ENCODE measurements at regions not wholly inside any gene's neighbourhood (a gene's known extent, or its start where the extent isn't known, plus 50 kb on each side); places are given as distances from the start of the nearest gene placed in this dataset.

GRCh38 chr13:76223565-76223964 is 587.4 kb downstream of the LMO7 start:
- no peak for FAIRE-seq
- no peak overlapping the region for H2AFZ ChIP-seq (ENCODE audit: low read depth, low read length)
- no peak overlapping the region for H3K4me3 ChIP-seq (replicated peaks in 1 of 3; ENCODE audit: insufficient read depth in 1 of 3, low read depth in 1 of 3, low read length in 3 of 3)
- H3K36me3 ChIP-seq (ENCODE audit: control insufficient read depth in 2 of 2, extremely low read depth in 1 of 2, insufficient read depth in 2 of 2, low read length in 2 of 2): no peaks in the 10 kb centered on the region
- dilution Hi-C loops (cut with MboI; ENCODE audit: extremely low pct_ligation_motif_present, low sequenced_read_pairs) (no loop called here), intact Hi-C loops (cut with micrococcal nuclease) (loop anchor here (5.0 kb wide), 1 partner anchor 249 kb away; no protein-coding TSS in a partner anchor)
- ChIA-PET CTCF (no interaction called here), POLR2A (no interaction called here)
- H3K27me3 ChIP-seq (ENCODE audit: control insufficient read depth in 2 of 2, insufficient read depth in 2 of 2, low read length in 2 of 2): no peaks in the 10 kb centered on the region
- H3K9me1 ChIP-seq (replicated peaks; ENCODE audit: control insufficient read depth, extremely low read depth, insufficient read depth, low read length): no peaks in the 10 kb centered on the region
- no peaks in the 10 kb centered on the region for H3K4me1 ChIP-seq (ENCODE audit: control insufficient read depth, extremely low read depth, insufficient read depth, low read length)
- H3K9ac ChIP-seq (replicated peaks; ENCODE audit: extremely low read depth, insufficient read depth, low read length): no peak overlapping the region
- H3K4me2 ChIP-seq (ENCODE audit: insufficient read depth, low read length): no peak overlapping the region
- H3K9me3 ChIP-seq (replicated peaks; ENCODE audit: control insufficient read depth, insufficient read depth, low read length): no peaks in the 10 kb centered on the region
- no TSS peak for BruUV-seq (replicated peaks)
- no peaks in the 10 kb centered on the region for H3K79me2 ChIP-seq (ENCODE audit: control insufficient read depth, insufficient read depth, low read length)
- no peak for DNase-seq (ENCODE audit: low read depth, low spot score)
- H4K20me1 ChIP-seq (replicated peaks; ENCODE audit: control insufficient read depth, extremely low read depth, insufficient read depth, low read length): no peaks in the 10 kb centered on the region
- no peak overlapping the region for H3K27ac ChIP-seq (ENCODE audit: insufficient read depth, low read depth, low read length)
- TF ChIP-seq JUN (IDR thresholded peaks at IDR 0.05; ENCODE audit: borderline replicate concordance, insufficient read depth, insufficient read length, low read depth): no peak
- no peak for TF ChIP-seq MYC (IDR thresholded peaks at IDR 0.05; ENCODE audit: low read depth, low read length)
- TF ChIP-seq MAX (IDR thresholded peaks at IDR 0.05; ENCODE audit: insufficient read depth, insufficient read length): no peak
- no peak for TF ChIP-seq POLR2A (IDR thresholded peaks at IDR 0.05; ENCODE audit: low read depth, low read length)
- no peak for TF ChIP-seq FOS (IDR thresholded peaks at IDR 0.05; ENCODE audit: borderline replicate concordance, insufficient read depth, low read length)

- no peak for FAIRE-seq
- Histone ChIP-seq H3K4me2 (ENCODE audit: insufficient read depth, low read length) (no peak overlapping the region), H3K79me2 (ENCODE audit: control insufficient read depth, insufficient read depth, low read length) (no peaks in the 10 kb centered on the region), H2AFZ (ENCODE audit: low read depth, low read length) (no peak overlapping the region), H3K36me3 (ENCODE audit: control insufficient read depth in 2 of 2, extremely low read depth in 1 of 2, insufficient read depth in 2 of 2, low read length in 2 of 2) (no peaks in the 10 kb centered on the region), H3K4me1 (ENCODE audit: control insufficient read depth, extremely low read depth, insufficient read depth, low read length) (no peaks in the 10 kb centered on the region), H3K4me3 (replicated peaks in 1 of 3; ENCODE audit: insufficient read depth in 1 of 3, low read depth in 1 of 3, low read length in 3 of 3) (no peak overlapping the region), H3K9me1 (replicated peaks; ENCODE audit: control insufficient read depth, extremely low read depth, insufficient read depth, low read length) (no peaks in the 10 kb centered on the region), H3K27ac (ENCODE audit: insufficient read depth, low read depth, low read length) (no peak overlapping the region), H3K9me3 (replicated peaks; ENCODE audit: control insufficient read depth, insufficient read depth, low read length) (no peaks in the 10 kb centered on the region), H4K20me1 (replicated peaks; ENCODE audit: control insufficient read depth, extremely low read depth, insufficient read depth, low read length) (no peaks in the 10 kb centered on the region), H3K27me3 (ENCODE audit: control insufficient read depth in 2 of 2, insufficient read depth in 2 of 2, low read length in 2 of 2) (no peaks in the 10 kb centered on the region), H3K9ac (replicated peaks; ENCODE audit: extremely low read depth, insufficient read depth, low read length) (no peak overlapping the region)
- no TSS peak for BruUV-seq (replicated peaks)
- dilution Hi-C loops (cut with MboI; ENCODE audit: extremely low pct_ligation_motif_present, low sequenced_read_pairs) (no loop called here), intact Hi-C loops (cut with micrococcal nuclease) (loop anchor here (5.0 kb wide), 1 partner anchor 250 kb away; no protein-coding TSS in a partner anchor)
- TF ChIP-seq JUN (IDR thresholded peaks at IDR 0.05; ENCODE audit: borderline replicate concordance, insufficient read depth, insufficient read length, low read depth) (no peak), MAX (IDR thresholded peaks at IDR 0.05; ENCODE audit: insufficient read depth, insufficient read length) (no peak), CTCF (IDR thresholded peaks at IDR 0.05; ENCODE audit: extremely low read depth in 1 of 2, insufficient read depth in 1 of 2, low read depth in 1 of 2, low read length in 2 of 2) (no peak), GATA2 (IDR thresholded peaks at IDR 0.05; ENCODE audit: insufficient read depth, insufficient read length, low read depth, low read length) (no peak)
- no peak for DNase-seq (ENCODE audit: low read depth, low spot score)
- POLR2A ChIA-PET: no interaction called here
- CTCF ChIA-PET: no interaction called here
Measured at GRCh38 chr13:76222511-76222910, 586.4 kb downstream of the LMO7 start.

Data from endothelial cell of umbilical vein (primary cell).